ENCODE measurements at regions not wholly inside any gene's neighbourhood (a gene's known extent, or its start where the extent isn't known, plus 50 kb on each side); places are given as distances from the start of the nearest gene placed in this dataset.

- Histone ChIP-seq H3K27ac (ENCODE audit: low read length) (no peak overlapping the region), H3K4me1 (ENCODE audit: low read length) (no peaks in the 10 kb centered on the region), H3K4me3 (ENCODE audit: low read length) (no peak overlapping the region), H2AFZ (ENCODE audit: low read length) (no peak overlapping the region), H3K9me3 (replicated peaks; ENCODE audit: insufficient read depth, low read length) (no peaks in the 10 kb centered on the region), H3K9ac (ENCODE audit: low read length) (no peak overlapping the region), H3K9me2 (replicated peaks; ENCODE audit: insufficient read depth, low read length) (no peaks in the 10 kb centered on the region), H3K79me2 (ENCODE audit: low read length) (no peaks in the 10 kb centered on the region), H3F3A (ENCODE audit: insufficient read depth, low read length) (no peaks in the 10 kb centered on the region), H3K27me3 (replicated peaks; ENCODE audit: insufficient read depth, low read length) (no peaks in the 10 kb centered on the region), H3K4me2 (ENCODE audit: low read depth, low read length) (no peak overlapping the region), H4K20me1 (ENCODE audit: insufficient read depth, low read length) (no peaks in the 10 kb centered on the region), H3K36me3 (replicated peaks; ENCODE audit: insufficient read depth, low read length) (no peaks in the 10 kb centered on the region)
- TF ChIP-seq EZH2phosphoT487 (IDR thresholded peaks at IDR 0.05; ENCODE audit: low read length) (no peak), EZH2 (optimal IDR thresholded peaks at IDR 0.05; ENCODE audit: low read depth, low read length) (no peak), CTCF (IDR thresholded peaks at IDR 0.05; ENCODE audit: low read length) (no peak)
- DNase-seq: no peak
Measured at GRCh38 chr3:171977441-171977840, 61.9 kb upstream of the FNDC3B start.

GRCh38 chr3:171977860-171978259 lies 61.5 kb upstream of the FNDC3B start:
- Histone ChIP-seq H2AFZ (ENCODE audit: low read length) (no peak overlapping the region), H3F3A (ENCODE audit: insufficient read depth, low read length) (no peaks in the 10 kb centered on the region), H3K27ac (ENCODE audit: low read length) (no peak overlapping the region), H3K36me3 (replicated peaks; ENCODE audit: insufficient read depth, low read length) (no peaks in the 10 kb centered on the region), H3K9me2 (replicated peaks; ENCODE audit: insufficient read depth, low read length) (no peaks in the 10 kb centered on the region), H3K9me3 (replicated peaks; ENCODE audit: insufficient read depth, low read length) (no peaks in the 10 kb centered on the region), H4K20me1 (ENCODE audit: insufficient read depth, low read length) (no peaks in the 10 kb centered on the region), H3K4me1 (ENCODE audit: low read length) (no peaks in the 10 kb centered on the region), H3K4me3 (ENCODE audit: low read length) (no peak overlapping the region), H3K4me2 (ENCODE audit: low read depth, low read length) (no peak overlapping the region), H3K27me3 (replicated peaks; ENCODE audit: insufficient read depth, low read length) (no peaks in the 10 kb centered on the region), H3K9ac (ENCODE audit: low read length) (no peak overlapping the region), H3K79me2 (ENCODE audit: low read length) (no peaks in the 10 kb centered on the region)
- no peak for DNase-seq
- TF ChIP-seq EZH2phosphoT487 (IDR thresholded peaks at IDR 0.05; ENCODE audit: low read length) (no peak), EZH2 (optimal IDR thresholded peaks at IDR 0.05; ENCODE audit: low read depth, low read length) (no peak), CTCF (IDR thresholded peaks at IDR 0.05; ENCODE audit: low read length) (no peak)

GRCh38 chr3:171978390-171978789 lies 61.0 kb upstream of the FNDC3B start:
- Histone ChIP-seq H3F3A (ENCODE audit: insufficient read depth, low read length) (no peaks in the 10 kb centered on the region), H4K20me1 (ENCODE audit: insufficient read depth, low read length) (no peaks in the 10 kb centered on the region), H3K4me2 (ENCODE audit: low read depth, low read length) (no peak overlapping the region), H3K9ac (ENCODE audit: low read length) (no peak overlapping the region), H3K4me3 (ENCODE audit: low read length) (no peak overlapping the region), H3K79me2 (ENCODE audit: low read length) (no peaks in the 10 kb centered on the region), H2AFZ (ENCODE audit: low read length) (no peak overlapping the region), H3K27me3 (replicated peaks; ENCODE audit: insufficient read depth, low read length) (no peaks in the 10 kb centered on the region), H3K36me3 (replicated peaks; ENCODE audit: insufficient read depth, low read length) (no peaks in the 10 kb centered on the region), H3K27ac (ENCODE audit: low read length) (no peak overlapping the region), H3K9me2 (replicated peaks; ENCODE audit: insufficient read depth, low read length) (no peaks in the 10 kb centered on the region), H3K4me1 (ENCODE audit: low read length) (no peaks in the 10 kb centered on the region), H3K9me3 (replicated peaks; ENCODE audit: insufficient read depth, low read length) (no peaks in the 10 kb centered on the region)
- DNase-seq: no peak
- TF ChIP-seq CTCF (IDR thresholded peaks at IDR 0.05; ENCODE audit: low read length): no peak
- TF ChIP-seq EZH2 (optimal IDR thresholded peaks at IDR 0.05; ENCODE audit: low read depth, low read length): no peak
- no peak for TF ChIP-seq EZH2phosphoT487 (IDR thresholded peaks at IDR 0.05; ENCODE audit: low read length)
